GM06990 (cell line): ENCODE measurements at regions not wholly inside any gene's neighbourhood (a gene's known extent, or its start where the extent isn't known, plus 50 kb on each side); places are given as distances from the start of the nearest gene placed in this dataset.

Source experiments
- DNase-seq: peaks from one replicate; pipeline ENCODE4 v3.0.0-alpha.2; 2011; ENCODE audit not compliant: insufficient read length; ENCODE audit errors: extremely low read depth
- H3K27me3 ChIP-seq: replicated peaks from 2 replicates; pipeline ENCODE4 v1.6.0; 2011; ENCODE audit warnings: low read length; ENCODE audit not compliant: control insufficient read depth, insufficient read depth
- H3K36me3 ChIP-seq: 2 replicates; pipeline ENCODE4 v1.5.1; 2011; ENCODE audit warnings: low read length; ENCODE audit not compliant: control insufficient read depth, insufficient read depth
- H3K4me3 ChIP-seq: replicated peaks from 2 replicates; pipeline ENCODE4 v1.5.1; 2011; ENCODE audit warnings: low read depth, mild to moderate bottlenecking, control low read depth, low read length
- TF ChIP-seq, protein P1 (sequence below): IDR thresholded peaks from 2 replicates; pipeline ENCODE4 v1.5.1; 2011; ENCODE audit warnings: low read length, control low read depth, mild to moderate bottlenecking, inconsistent platforms; ENCODE audit not compliant: insufficient read depth, poor library complexity, severe bottlenecking

DNA sequence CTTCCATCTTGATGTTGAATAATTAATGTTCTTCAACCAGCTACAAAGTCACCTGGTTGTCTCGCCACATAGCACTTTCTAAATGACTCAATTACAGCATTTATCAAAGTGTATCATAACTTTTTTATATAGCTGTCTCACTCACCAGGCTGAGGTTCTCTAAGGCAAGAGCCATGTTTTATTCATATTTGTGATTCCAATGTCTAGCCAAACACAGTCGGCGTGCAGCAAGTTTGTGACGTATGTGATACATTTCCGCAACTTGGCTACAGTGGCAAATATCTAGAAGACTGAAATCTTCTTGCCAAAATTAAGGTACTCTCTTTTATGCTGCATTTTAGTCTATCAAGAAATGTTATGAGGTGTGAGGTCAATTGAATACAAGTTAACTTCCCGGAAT, 94.2 kb upstream of the WASF3 start:
- Histone ChIP-seq H3K4me3 (no peak overlapping the region), H3K27me3 (no peaks in the 10 kb centered on the region), H3K36me3 (no peaks in the 10 kb centered on the region)
- no peak for DNase-seq
- TF ChIP-seq, protein P1, sequence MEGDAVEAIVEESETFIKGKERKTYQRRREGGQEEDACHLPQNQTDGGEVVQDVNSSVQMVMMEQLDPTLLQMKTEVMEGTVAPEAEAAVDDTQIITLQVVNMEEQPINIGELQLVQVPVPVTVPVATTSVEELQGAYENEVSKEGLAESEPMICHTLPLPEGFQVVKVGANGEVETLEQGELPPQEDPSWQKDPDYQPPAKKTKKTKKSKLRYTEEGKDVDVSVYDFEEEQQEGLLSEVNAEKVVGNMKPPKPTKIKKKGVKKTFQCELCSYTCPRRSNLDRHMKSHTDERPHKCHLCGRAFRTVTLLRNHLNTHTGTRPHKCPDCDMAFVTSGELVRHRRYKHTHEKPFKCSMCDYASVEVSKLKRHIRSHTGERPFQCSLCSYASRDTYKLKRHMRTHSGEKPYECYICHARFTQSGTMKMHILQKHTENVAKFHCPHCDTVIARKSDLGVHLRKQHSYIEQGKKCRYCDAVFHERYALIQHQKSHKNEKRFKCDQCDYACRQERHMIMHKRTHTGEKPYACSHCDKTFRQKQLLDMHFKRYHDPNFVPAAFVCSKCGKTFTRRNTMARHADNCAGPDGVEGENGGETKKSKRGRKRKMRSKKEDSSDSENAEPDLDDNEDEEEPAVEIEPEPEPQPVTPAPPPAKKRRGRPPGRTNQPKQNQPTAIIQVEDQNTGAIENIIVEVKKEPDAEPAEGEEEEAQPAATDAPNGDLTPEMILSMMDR: no peak

GRCh38 chr13:26463848-26464247, 93.6 kb upstream of the WASF3 start:
- TF ChIP-seq, protein P1: no peak
- DNase-seq: no peak
- Histone ChIP-seq H3K27me3 (no peaks in the 10 kb centered on the region), H3K4me3 (no peak overlapping the region), H3K36me3 (no peaks in the 10 kb centered on the region)

DNA sequence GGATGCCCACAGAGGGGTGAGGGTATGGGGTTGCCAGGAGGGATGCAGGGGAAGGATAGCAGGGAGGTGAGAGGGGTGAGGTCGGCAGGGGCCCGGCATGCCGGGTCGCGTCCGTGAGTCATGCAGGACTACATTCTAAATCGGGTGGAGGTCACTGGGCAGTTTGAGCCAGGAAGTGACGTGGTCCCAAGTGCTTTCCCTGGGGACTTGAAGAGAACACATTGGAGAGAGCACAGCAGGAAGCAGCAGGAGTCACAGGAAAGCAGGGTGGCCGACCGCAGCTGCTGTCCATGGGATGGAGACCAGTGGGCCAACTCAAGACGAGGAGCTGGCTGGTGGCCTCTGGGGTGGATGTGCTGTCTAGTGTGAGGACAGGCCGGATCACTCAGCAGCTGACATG, 92.0 kb upstream of the WASF3 start:
- no peak overlapping the region for H3K4me3 ChIP-seq
- no peaks in the 10 kb centered on the region for H3K27me3 ChIP-seq
- TF ChIP-seq, protein P1: no peak
- DNase-seq: no peak
- no peaks in the 10 kb centered on the region for H3K36me3 ChIP-seq

DNA sequence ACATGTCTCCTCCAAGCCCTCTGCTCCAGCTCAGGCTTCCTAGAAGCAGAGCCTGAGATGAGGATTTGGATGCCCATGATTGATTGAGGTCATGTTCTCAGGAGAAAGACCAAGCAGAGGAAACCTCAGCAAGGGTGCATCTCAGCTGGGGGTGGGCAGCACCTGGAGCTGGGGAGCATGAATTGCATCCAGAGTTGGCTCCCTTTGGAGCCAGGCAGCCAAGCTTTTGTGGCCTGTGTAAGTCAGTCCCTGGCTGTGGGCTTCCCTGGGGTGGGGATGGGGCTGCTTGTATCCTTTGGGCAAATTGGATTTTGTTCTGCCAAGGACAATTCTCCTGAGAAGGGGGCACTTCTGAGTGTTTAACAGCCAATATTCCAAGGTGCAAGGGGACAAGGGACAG, 91.5 kb upstream of the WASF3 start:
- Histone ChIP-seq H3K4me3 (no peak overlapping the region), H3K36me3 (no peaks in the 10 kb centered on the region), H3K27me3 (no peaks in the 10 kb centered on the region)
- no peak for DNase-seq
- TF ChIP-seq, protein P1: no peak

DNA sequence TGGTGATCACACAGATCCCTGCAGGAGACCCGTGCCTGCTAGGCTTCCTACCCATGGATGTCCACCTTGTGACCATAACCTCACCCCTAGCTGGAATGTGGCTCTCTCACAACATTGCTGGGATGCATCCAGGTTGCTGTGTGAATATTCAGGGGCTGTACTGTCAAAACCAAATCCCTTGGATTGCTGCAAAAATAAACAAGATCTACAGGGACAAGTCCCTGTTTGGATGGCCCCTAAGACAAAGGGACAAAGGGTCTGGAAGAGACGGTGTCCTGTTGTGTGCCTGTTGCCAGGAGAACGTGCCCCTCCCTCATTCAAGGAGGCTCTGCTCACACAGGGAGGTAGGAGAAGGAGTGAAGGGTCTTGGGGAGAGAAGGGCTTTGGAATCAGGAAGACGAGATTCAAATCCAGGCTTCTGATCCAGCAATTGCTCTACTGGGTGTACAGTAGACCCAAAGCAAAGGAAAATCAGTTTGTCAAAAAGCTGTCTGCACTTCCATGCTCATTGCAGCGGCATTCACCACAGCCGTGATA, 89.2 kb upstream of the WASF3 start:
- H3K27me3 ChIP-seq: no peaks in the 10 kb centered on the region
- TF ChIP-seq, protein P1: no peak
- no peak for DNase-seq
- H3K4me3 ChIP-seq: no peak overlapping the region
- no peaks in the 10 kb centered on the region for H3K36me3 ChIP-seq

GRCh38 chr13:26469602-26470001, 87.9 kb upstream of the WASF3 start:
- Histone ChIP-seq H3K27me3 (no peaks in the 10 kb centered on the region), H3K36me3 (no peaks in the 10 kb centered on the region), H3K4me3 (no peak overlapping the region)
- DNase-seq: no peak
- TF ChIP-seq, protein P1: no peak
